Breast epithelium (tissue), 4 donors: ENCODE measurements at regions not wholly inside any gene's neighbourhood (a gene's known extent, or its start where the extent isn't known, plus 50 kb on each side); places are given as distances from the start of the nearest gene placed in this dataset.
"Not testable (repeated sequence)": the region's sequence is repeated elsewhere in the genome, so short reads cannot be mapped to it uniquely, and the experiment has no call there.

Source experiments
- DNase-seq, 2 donors: peaks; one replicate each; pipeline ENCODE4 v3.0.0-alpha.2; 2019; ENCODE audit warnings: low spot score in 2 of 2
- H3K27ac ChIP-seq, 2 donors: fragments of 200-600 bp; sonication (generic) in 1 of 2; one replicate each; pipeline ENCODE4 v1.5.1; 2016 to 2019; ENCODE audit warnings: mild to moderate bottlenecking in 1 of 2
- H3K27me3 ChIP-seq, 2 donors: fragments of 200-600 bp; sonication (generic) in 1 of 2; one replicate each; pipeline versions ENCODE4 v1.5.1 to v1.6.0; 2017 to 2019; ENCODE audit warnings: control low read depth in 1 of 2, mild to moderate bottlenecking in 1 of 2
- H3K36me3 ChIP-seq: fragments of 200-600 bp; one replicate; pipeline ENCODE4 v1.5.1; 2019
- H3K4me1 ChIP-seq, 2 donors: fragments of 200-600 bp; sonication (generic); one replicate each; pipeline ENCODE4 v1.5.1; 2016 to 2019; ENCODE audit warnings: control low read depth in 1 of 2
- H3K4me3 ChIP-seq, 3 donors: fragments of 200-600 bp; sonication (generic); 1 replicate in 2 of 3; 2 replicates in 1 of 3; pipeline ENCODE4 v1.5.1; 2016 to 2019; ENCODE audit warnings: mild to moderate bottlenecking in 3 of 3, moderate library complexity in 2 of 3
- H3K9me3 ChIP-seq, 2 donors: fragments of 200-600 bp; sonication (generic) in 1 of 2; one replicate each; pipeline ENCODE4 v1.5.1; 2016 to 2019; ENCODE audit warnings: control low read depth in 1 of 2
- POLR2A ChIP-seq: fragments of 450-650 bp; IDR thresholded peaks from one replicate; pipeline ENCODE4 v1.6.1; 2016; ENCODE audit warnings: antibody characterized with exemption, mild to moderate bottlenecking, moderate library complexity
- POLR2AphosphoS5 ChIP-seq, 3 donors: sonication (generic); formaldehyde crosslinking; IDR thresholded peaks; one replicate each; pipeline ENCODE4 v1.6.1; 2017; ENCODE audit warnings: antibody characterized with exemption in 3 of 3
- intact Hi-C: fragments of 100-400 bp; cut with DNase I; formaldehyde crosslinking; loops from one replicate; pipeline ENCODE4 v1.15.1; 2023; ENCODE audit warnings: low total_unique reads
- TF ChIP-seq, protein P1 (sequence below), 3 donors: fragments of 450-650 bp; IDR thresholded peaks; one replicate each; pipeline ENCODE4 v1.5.1; 2016 to 2017; ENCODE audit warnings: antibody characterized with exemption in 3 of 3, mild to moderate bottlenecking in 3 of 3, moderate library complexity in 3 of 3

DNA sequence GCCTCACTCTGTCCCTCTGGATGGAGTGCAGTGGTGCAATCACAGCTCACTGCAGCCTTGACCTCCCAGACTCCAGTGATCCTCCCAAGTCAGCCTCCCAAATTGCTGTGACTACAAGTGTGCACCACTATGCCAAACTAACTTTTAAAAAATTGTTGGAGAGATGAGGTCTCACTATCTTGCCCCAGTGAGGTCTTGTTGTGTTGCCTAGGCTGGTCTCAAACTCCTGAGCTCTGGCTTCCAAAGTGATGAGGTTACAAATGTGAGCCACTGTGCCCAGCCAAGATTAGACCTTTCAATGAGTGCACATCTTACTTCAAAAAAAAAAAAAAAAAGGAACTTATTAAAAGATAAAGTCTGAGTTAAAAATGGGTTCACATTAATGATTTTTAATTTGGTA is 1838.1 kb upstream of the DEFB115 start:
- Histone ChIP-seq H3K27ac (no peak overlapping the region), H3K27me3 (no peaks in the 10 kb centered on the region), H3K36me3 (no peaks in the 10 kb centered on the region), H3K4me1 (no peaks in the 10 kb centered on the region), H3K9me3 (no peaks in the 10 kb centered on the region), H3K4me3 (no peak overlapping the region)
- TF ChIP-seq, protein P1, sequence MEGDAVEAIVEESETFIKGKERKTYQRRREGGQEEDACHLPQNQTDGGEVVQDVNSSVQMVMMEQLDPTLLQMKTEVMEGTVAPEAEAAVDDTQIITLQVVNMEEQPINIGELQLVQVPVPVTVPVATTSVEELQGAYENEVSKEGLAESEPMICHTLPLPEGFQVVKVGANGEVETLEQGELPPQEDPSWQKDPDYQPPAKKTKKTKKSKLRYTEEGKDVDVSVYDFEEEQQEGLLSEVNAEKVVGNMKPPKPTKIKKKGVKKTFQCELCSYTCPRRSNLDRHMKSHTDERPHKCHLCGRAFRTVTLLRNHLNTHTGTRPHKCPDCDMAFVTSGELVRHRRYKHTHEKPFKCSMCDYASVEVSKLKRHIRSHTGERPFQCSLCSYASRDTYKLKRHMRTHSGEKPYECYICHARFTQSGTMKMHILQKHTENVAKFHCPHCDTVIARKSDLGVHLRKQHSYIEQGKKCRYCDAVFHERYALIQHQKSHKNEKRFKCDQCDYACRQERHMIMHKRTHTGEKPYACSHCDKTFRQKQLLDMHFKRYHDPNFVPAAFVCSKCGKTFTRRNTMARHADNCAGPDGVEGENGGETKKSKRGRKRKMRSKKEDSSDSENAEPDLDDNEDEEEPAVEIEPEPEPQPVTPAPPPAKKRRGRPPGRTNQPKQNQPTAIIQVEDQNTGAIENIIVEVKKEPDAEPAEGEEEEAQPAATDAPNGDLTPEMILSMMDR (IDR thresholded peaks at IDR 0.05) = no peak
- intact Hi-C loops = no loop called here
- no peak for DNase-seq

DNA sequence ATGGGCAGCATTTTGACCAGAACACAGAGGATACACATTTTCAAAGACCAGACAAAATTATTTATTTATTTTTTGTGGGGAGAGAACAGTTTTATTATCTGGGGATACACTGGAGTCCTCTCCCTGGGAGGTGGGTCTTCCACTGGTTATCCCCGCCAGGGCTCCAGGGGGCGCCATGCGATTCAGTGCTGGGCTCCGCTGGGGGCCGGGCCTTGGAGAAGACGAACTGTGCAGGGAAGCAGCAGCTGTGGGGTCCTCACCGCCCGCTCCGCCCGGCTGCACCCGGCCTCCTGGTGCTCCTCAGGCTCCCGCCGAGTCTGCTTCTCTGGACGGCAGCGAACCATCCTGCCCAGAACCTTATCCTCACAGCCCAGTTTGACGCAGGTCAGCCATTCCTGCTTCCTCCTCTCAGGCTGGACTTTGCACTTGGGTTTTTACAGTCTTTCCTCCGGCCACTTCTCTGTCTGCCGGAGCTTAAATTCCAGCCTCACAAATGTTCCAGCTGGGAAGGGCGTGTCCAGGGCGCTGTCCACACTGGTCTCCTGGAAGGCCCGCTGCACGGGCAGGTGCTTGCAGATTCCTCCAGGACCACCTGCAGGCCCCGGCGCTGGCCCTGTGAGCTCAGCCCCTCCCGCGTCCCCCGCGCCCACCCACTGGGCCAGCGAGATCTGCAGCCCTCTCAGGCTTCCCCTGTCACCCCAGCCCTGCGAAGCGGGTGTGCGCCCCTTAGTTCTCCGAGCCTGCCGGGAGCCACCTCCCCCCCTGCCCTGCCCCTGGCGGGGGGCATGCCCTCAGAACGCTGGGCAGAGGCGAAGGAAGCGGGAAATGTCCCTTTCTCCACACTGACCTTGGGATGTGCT is 1830.0 kb upstream of the DEFB115 start:
- Histone ChIP-seq H3K4me3 (peak overlapping the region in 1 of 3 donors; percentile 15), H3K9me3 (no peaks in the 10 kb centered on the region), H3K4me1 (no peaks in the 10 kb centered on the region), H3K27me3 (peaks cover 0 to 9% of the 10 kb centered on the region in 2 donors), H3K36me3 (no peaks in the 10 kb centered on the region), H3K27ac (no peak overlapping the region)
- intact Hi-C loops = no loop called here
- DNase-seq = no peak
- TF ChIP-seq, protein P1 (IDR thresholded peaks at IDR 0.05) = no peak
- TF ChIP-seq POLR2A = no peak
- TF ChIP-seq POLR2AphosphoS5 (IDR thresholded peaks at IDR 0.05) = no peak

DNA sequence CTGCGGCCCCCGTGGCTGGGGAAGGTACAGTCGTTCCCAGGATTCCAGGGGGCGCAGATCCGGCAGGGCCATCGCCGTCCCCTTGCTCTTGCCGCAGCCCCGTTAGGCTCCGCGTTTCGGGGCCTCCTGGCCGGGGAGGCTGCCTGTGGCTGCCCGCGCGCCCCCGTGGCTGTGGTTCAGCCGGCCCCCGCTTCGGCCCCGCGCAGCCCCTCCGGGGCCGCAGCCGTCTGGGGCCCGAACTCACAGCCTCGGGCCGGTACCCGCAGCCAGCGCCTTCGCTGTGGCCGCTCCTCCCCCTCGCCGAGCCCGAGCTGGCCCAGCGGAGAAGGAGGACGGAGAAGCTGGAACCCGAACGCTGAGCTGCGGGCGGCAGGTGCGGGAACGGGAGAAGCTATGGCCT is 1826.9 kb upstream of the DEFB115 start:
- Histone ChIP-seq H3K4me1 (no peaks in the 10 kb centered on the region), H3K9me3 (no peaks in the 10 kb centered on the region), H3K27ac (no peak overlapping the region), H3K27me3 (peaks cover 0 to 9% of the 10 kb centered on the region in 2 donors), H3K36me3 (no peaks in the 10 kb centered on the region), H3K4me3 (no peak overlapping the region)
- DNase-seq = no peak
- intact Hi-C loops = no loop called here
- TF ChIP-seq POLR2A = no peak
- TF ChIP-seq, protein P1 (IDR thresholded peaks at IDR 0.05) = no peak
- TF ChIP-seq POLR2AphosphoS5 (IDR thresholded peaks at IDR 0.05) = no peak

DNA sequence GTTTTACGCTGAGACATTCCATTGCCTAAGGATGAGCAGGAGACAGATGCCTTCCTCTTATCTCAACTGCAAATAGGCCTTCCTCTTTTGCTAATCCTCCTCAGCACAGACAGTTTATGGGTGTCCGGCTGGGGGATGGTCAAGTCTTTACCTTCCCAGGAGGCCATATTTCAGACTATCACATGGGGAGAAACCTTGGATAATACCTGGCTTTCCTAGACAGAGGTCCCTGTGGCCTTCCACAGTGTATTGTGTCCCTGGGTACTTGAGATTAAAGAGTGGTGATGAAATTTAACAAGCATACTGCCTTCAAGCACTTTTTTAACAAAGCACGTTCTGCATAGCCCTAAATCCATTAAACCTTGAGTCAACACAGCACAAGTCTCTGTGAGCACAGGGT is 1816.7 kb upstream of the DEFB115 start:
- H3K4me1 ChIP-seq, H3K27me3 ChIP-seq, H3K4me3 ChIP-seq, DNase-seq, H3K9me3 ChIP-seq, intact Hi-C loops, H3K36me3 ChIP-seq, H3K27ac ChIP-seq: not testable (repeated sequence)

DNA sequence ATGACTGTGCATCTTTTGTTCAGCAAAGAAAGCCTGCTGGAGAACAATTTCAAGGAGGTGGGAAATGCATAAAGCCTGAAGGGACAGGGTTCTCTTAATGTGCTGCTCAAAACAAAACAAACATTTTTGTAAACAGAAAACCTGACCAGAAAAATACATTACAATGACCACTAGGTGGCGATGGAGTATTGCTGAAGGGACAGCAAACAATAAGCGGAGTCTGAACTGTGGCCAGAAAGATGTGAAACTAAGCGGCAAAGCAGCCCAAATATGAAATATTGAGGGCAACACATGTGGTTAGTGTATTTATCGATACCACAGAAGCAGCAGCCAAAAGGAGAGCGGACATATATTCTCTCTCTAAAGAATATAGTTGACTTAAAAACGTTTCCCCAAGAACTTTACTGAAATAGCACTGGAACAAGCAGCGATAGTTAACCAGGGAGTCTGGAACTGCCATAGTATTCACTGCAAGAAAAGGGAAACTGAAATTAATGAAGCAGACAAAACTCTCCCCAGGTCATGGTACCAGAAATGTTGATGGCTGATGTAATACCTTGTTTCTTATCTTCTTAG is 1814.2 kb upstream of the DEFB115 start:
- Histone ChIP-seq H3K4me3 (peak overlapping the region in 2 of 3 donors; percentile 39 to 43), H3K27me3 (peaks cover 0 to 14% of the 10 kb centered on the region in 2 donors)
- intact Hi-C loops, H3K36me3 ChIP-seq, DNase-seq, H3K27ac ChIP-seq, H3K9me3 ChIP-seq, H3K4me1 ChIP-seq: not testable (repeated sequence)
- TF ChIP-seq, protein P1 (IDR thresholded peaks at IDR 0.05) = peak in 2 of 3 donors; percentile 39 to 64
